ENCODE measurements at regions not wholly inside any gene's neighbourhood (a gene's known extent, or its start where the extent isn't known, plus 50 kb on each side); places are given as distances from the start of the nearest gene placed in this dataset.

- intact Hi-C loops (cut with DNase I), result loop anchor here in 1 of 2 donors (10.0 kb wide), 2 partner anchors 207 to 1867 kb away; no protein-coding TSS in a partner anchor
- DNase-seq (ENCODE audit: low spot score), result no peak
Measured at GRCh38 chr11:13062115-13062514, 53.0 kb downstream of the RASSF10 start.

- intact Hi-C loops (cut with DNase I), result loop anchor here in 1 of 2 donors (10.0 kb wide), 2 partner anchors 210 to 1870 kb away; no protein-coding TSS in a partner anchor
- DNase-seq (ENCODE audit: low spot score), result no peak
Measured at GRCh38 chr11:13064593-13064992, 55.5 kb downstream of the RASSF10 start.

GRCh38 chr11:13065200-13065787 lies 56.2 kb downstream of the RASSF10 start:
- DNase-seq (ENCODE audit: low spot score), result no peak
- intact Hi-C loops (cut with DNase I), result loop anchor here in 1 of 2 donors (10.0 kb wide), 2 partner anchors 210 to 1870 kb away; no protein-coding TSS in a partner anchor

- DNase-seq (ENCODE audit: low spot score), result no peak
- intact Hi-C loops (cut with DNase I), result loop anchor here in 1 of 2 donors (10.0 kb wide), 2 partner anchors 213 to 1873 kb away; no protein-coding TSS in a partner anchor
Measured at GRCh38 chr11:13068211-13068610, 59.1 kb downstream of the RASSF10 start.

- no peak for DNase-seq (ENCODE audit: low spot score)
Measured at GRCh38 chr11:13073119-13073981, 64.2 kb downstream of the RASSF10 start.

GRCh38 chr11:13074714-13075464 lies 65.8 kb downstream of the RASSF10 start:
- intact Hi-C loops (cut with DNase I), result no loop called here

More at GRCh38 chr11:13073119-13073981, 64.2 kb downstream of the RASSF10 start:
- intact Hi-C loops (cut with DNase I), result no loop called here

GRCh38 chr11:13076961-13077360 lies 67.8 kb downstream of the RASSF10 start:
- DNase-seq (ENCODE audit: low spot score), result no peak
- intact Hi-C loops (cut with DNase I), result no loop called here

More at GRCh38 chr11:13074714-13075464, 65.8 kb downstream of the RASSF10 start:
- DNase-seq (ENCODE audit: low spot score), result no peak

- DNase-seq (ENCODE audit: low spot score), result no peak
- intact Hi-C loops (cut with DNase I), result no loop called here
Measured at GRCh38 chr11:13080861-13081260, 71.7 kb downstream of the RASSF10 start.

- DNase-seq (ENCODE audit: low spot score), result no peak
- intact Hi-C loops (cut with DNase I), result no loop called here
Measured at GRCh38 chr11:13082588-13082987, 73.5 kb downstream of the RASSF10 start.

GRCh38 chr11:13090228-13090708 lies 81.2 kb downstream of the RASSF10 start:
- no peak for DNase-seq (ENCODE audit: low spot score)
- intact Hi-C loops (cut with DNase I), result no loop called here

- intact Hi-C loops (cut with DNase I), result no loop called here
- DNase-seq (ENCODE audit: low spot score), result no peak
Measured at GRCh38 chr11:13091373-13091772, 82.3 kb downstream of the RASSF10 start.

GRCh38 chr11:13091804-13092203 lies 82.7 kb downstream of the RASSF10 start:
- no peak for DNase-seq (ENCODE audit: low spot score)
- intact Hi-C loops (cut with DNase I), result no loop called here

- intact Hi-C loops (cut with DNase I), result no loop called here
- no peak for DNase-seq (ENCODE audit: low spot score)
Measured at GRCh38 chr11:13094930-13095687, 86.0 kb downstream of the RASSF10 start.

- DNase-seq (ENCODE audit: low spot score), result no peak
- intact Hi-C loops (cut with DNase I), result no loop called here
Measured at GRCh38 chr11:13098063-13098462, 88.9 kb downstream of the RASSF10 start.

GRCh38 chr11:13098616-13099289 lies 89.6 kb downstream of the RASSF10 start:
- no peak for DNase-seq (ENCODE audit: low spot score)
- intact Hi-C loops (cut with DNase I), result no loop called here

- intact Hi-C loops (cut with DNase I), result no loop called here
- DNase-seq (ENCODE audit: low spot score), result no peak
Measured at GRCh38 chr11:13101644-13102512, 92.8 kb downstream of the RASSF10 start.

- intact Hi-C loops (cut with DNase I), result no loop called here
- DNase-seq (ENCODE audit: low spot score), result no peak
Measured at GRCh38 chr11:13102513-13102840, 93.4 kb downstream of the RASSF10 start.
